Large intestine (tissue), 3 donors: ENCODE measurements at regions not wholly inside any gene's neighbourhood (a gene's known extent, or its start where the extent isn't known, plus 50 kb on each side); places are given as distances from the start of the nearest gene placed in this dataset.
"Not testable (repeated sequence)": the region's sequence is repeated elsewhere in the genome, so short reads cannot be mapped to it uniquely, and the experiment has no call there.

Experiments
- DNase-seq, 2 donors: peaks; one replicate each; pipeline versions ENCODE4 v3.0.0 to v3.0.0-alpha.2; 2013
- H3K27ac ChIP-seq: one replicate; pipeline ENCODE4 v1.5.1; 2013; ENCODE audit warnings: low read length
- H3K27me3 ChIP-seq: 2 replicates; pipeline ENCODE4 v1.6.1; 2013; ENCODE audit warnings: low read length; ENCODE audit not compliant: control insufficient read depth, insufficient read depth
- H3K36me3 ChIP-seq: 2 replicates; pipeline ENCODE4 v1.6.1; 2013; ENCODE audit warnings: low read length; ENCODE audit not compliant: control insufficient read depth, insufficient read depth
- H3K4me1 ChIP-seq: one replicate; pipeline ENCODE4 v1.6.1; 2013; ENCODE audit warnings: low read length; ENCODE audit not compliant: control insufficient read depth, insufficient read depth
- H3K4me3 ChIP-seq: one replicate; pipeline ENCODE4 v1.5.1; 2013; ENCODE audit warnings: low read length
- H3K9me3 ChIP-seq: one replicate; pipeline ENCODE4 v1.6.1; 2013; ENCODE audit warnings: mild to moderate bottlenecking, low read depth, low read length, moderate library complexity; ENCODE audit not compliant: control insufficient read depth
- WGBS: methylation state at CpG from one replicate; pipeline ENCODE4 v1.1.5; 2013; ENCODE audit warnings: low lambda C conversion rate; ENCODE audit not compliant: insufficient coverage; 5-methylcytosine and 5-hydroxymethylcytosine counted together

GRCh38 chr5:103741984-103742383, 179.4 kb upstream of the NUDT12 start:
- no peak for DNase-seq
- H3K4me1 ChIP-seq, result no peaks in the 10 kb centered on the region
- no peak overlapping the region for H3K27ac ChIP-seq
- H3K36me3 ChIP-seq, result no peaks in the 10 kb centered on the region
- H3K27me3 ChIP-seq, result no peaks in the 10 kb centered on the region
- no CpG with 5 or more reads among the region's 1 CpG for WGBS
- H3K9me3 ChIP-seq, result no peaks in the 10 kb centered on the region
- no peak overlapping the region for H3K4me3 ChIP-seq

DNA sequence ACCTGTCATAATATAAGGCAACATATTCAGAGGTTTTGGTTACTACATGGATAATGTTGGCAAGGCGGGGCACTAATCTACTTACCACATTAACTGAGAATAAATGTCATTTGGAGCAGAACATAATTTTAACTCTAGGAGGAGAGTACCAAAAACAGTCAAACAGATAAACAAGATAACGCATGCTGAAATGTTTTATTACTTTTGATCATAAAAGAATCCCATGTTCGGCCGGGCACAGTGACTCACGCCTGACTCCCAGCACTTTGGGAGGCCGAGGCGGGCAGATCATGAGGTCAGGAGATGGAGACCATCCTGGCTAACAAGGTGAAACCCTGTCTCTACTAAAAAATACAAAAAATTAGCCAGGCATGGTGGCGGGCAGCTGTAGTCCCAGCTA, 173.8 kb upstream of the NUDT12 start:
- not testable (repeated sequence) for H3K27ac ChIP-seq, H3K9me3 ChIP-seq, H3K27me3 ChIP-seq, H3K4me1 ChIP-seq, H3K36me3 ChIP-seq, DNase-seq, H3K4me3 ChIP-seq
- WGBS, result 100% methylated on average over 1 of the region's 8 CpGs

DNA sequence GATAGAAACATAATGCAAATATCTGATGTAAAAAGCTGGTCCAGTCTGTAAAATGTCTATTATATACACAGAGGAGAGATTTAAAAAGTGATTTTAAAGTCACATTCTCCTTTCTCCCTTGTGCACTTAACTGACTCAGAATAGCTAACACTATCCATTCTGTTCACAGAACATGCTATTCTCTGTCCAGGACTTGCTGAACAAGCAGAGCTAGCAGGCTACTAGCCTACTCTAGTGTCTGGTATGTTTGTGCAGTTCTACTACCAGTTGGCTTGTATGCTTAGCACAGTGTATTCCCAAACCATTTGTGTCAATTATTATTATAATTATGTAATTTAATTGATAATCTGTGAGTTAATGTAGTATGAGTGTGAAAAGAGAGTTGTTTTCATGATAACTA, 161.7 kb upstream of the NUDT12 start:
- no peak overlapping the region for H3K4me3 ChIP-seq
- DNase-seq, result no peak

GRCh38 chr5:103721183-103721582, 158.6 kb upstream of the NUDT12 start:
- H3K27ac ChIP-seq, result no peak overlapping the region
- H3K4me3 ChIP-seq, result no peak overlapping the region
- H3K9me3 ChIP-seq, result peaks cover 7% of the 10 kb centered on the region
- DNase-seq, result no peak
- H3K36me3 ChIP-seq, result no peaks in the 10 kb centered on the region
- no peaks in the 10 kb centered on the region for H3K4me1 ChIP-seq
- no CpG with 5 or more reads among the region's 3 CpGs for WGBS
- H3K27me3 ChIP-seq, result no peaks in the 10 kb centered on the region

More for the DNA sequence above, 161.7 kb upstream of the NUDT12 start:
- H3K27ac ChIP-seq, result no peak overlapping the region
- H3K36me3 ChIP-seq, result no peaks in the 10 kb centered on the region
- no peaks in the 10 kb centered on the region for H3K27me3 ChIP-seq
- peaks cover 7% of the 10 kb centered on the region for H3K9me3 ChIP-seq
- H3K4me1 ChIP-seq, result no peaks in the 10 kb centered on the region

DNA sequence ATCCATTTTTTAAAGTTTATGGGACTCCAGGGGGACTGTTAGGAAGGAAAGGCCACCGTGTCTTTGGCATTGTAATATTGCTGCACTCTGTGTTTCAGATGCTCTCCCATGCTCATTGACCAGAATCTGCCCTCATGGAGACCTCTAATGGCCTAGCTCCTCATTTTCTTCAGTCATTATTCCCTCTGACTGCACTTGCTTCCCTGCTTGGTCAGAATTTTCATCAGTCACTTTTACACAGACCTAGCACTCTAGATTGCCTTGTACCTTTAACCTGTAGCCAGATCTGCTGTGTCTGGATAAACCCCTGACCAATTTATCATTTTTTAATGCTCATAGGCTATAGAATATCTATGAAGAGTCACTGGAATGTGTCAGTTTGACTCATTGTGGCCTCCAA, 155.5 kb upstream of the NUDT12 start:
- Histone ChIP-seq H3K36me3 (no peaks in the 10 kb centered on the region), H3K9me3 (peaks cover 7% of the 10 kb centered on the region), H3K4me3 (no peak overlapping the region), H3K4me1 (no peaks in the 10 kb centered on the region), H3K27ac (no peak overlapping the region), H3K27me3 (no peaks in the 10 kb centered on the region)
- no CpG with 5 or more reads among the region's 1 CpG for WGBS
- DNase-seq, result no peak

DNA sequence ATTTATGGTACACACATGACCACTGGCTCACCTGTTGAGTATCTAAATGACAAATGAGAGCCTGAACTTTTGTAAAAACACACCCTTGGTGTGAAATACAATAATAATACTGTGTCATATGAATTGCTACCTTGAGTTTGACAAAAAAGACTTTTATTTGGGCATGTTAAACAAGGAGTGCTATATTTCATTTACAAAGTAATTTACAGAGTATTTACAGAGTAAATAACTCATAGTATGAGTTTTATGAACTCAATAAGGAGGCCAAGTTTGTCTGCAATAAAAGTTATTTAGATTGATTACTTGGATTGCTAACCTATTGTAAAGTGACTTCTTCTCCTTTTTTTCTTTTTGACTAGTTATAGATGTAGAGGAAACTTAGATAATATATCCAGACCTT, 146.0 kb upstream of the NUDT12 start:
- no peaks in the 10 kb centered on the region for H3K36me3 ChIP-seq
- no peaks in the 10 kb centered on the region for H3K9me3 ChIP-seq
- no peak for DNase-seq
- no peaks in the 10 kb centered on the region for H3K4me1 ChIP-seq
- no peak overlapping the region for H3K4me3 ChIP-seq
- H3K27me3 ChIP-seq, result no peaks in the 10 kb centered on the region
- H3K27ac ChIP-seq, result no peak overlapping the region

GRCh38 chr5:103706939-103707682, 144.5 kb upstream of the NUDT12 start:
- no peaks in the 10 kb centered on the region for H3K9me3 ChIP-seq
- no peak overlapping the region for H3K4me3 ChIP-seq
- no peak for DNase-seq
- H3K27me3 ChIP-seq, result no peaks in the 10 kb centered on the region
- H3K27ac ChIP-seq, result no peak overlapping the region
- WGBS, result no CpG with 5 or more reads among the region's 4 CpGs
- no peaks in the 10 kb centered on the region for H3K4me1 ChIP-seq
- H3K36me3 ChIP-seq, result no peaks in the 10 kb centered on the region

- Histone ChIP-seq H3K4me1 (no peaks in the 10 kb centered on the region), H3K27ac (no peak overlapping the region), H3K9me3 (no peaks in the 10 kb centered on the region), H3K27me3 (no peaks in the 10 kb centered on the region), H3K36me3 (no peaks in the 10 kb centered on the region), H3K4me3 (no peak overlapping the region)
- WGBS, result no CpG with 5 or more reads among the region's 3 CpGs
- DNase-seq, result no peak
These were observed 141.0 kb upstream of the NUDT12 start for GRCh38 chr5:103703617-103704016.

DNA sequence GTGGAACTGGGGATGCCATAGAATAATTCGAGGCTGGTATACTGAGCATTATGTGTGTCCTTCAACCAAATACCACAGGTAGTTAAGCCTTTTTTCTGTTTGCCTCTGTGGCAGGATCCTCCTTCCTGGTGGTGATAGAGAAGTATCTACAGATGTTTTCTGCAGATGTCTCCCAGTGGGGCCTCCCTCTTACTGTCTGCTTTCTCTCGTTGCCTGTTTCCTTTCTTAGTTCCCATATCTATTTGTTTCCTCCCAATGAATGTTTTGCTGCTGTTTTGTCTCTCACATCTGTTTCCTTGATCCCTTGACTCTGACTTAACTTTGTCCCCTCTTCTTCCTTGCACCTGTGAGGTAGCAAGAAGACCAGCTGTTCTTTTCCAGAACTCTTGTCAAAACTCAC, 130.9 kb upstream of the NUDT12 start:
- Histone ChIP-seq H3K9me3 (no peaks in the 10 kb centered on the region), H3K4me1 (no peaks in the 10 kb centered on the region), H3K27ac (no peak overlapping the region), H3K36me3 (no peaks in the 10 kb centered on the region), H3K4me3 (no peak overlapping the region), H3K27me3 (no peaks in the 10 kb centered on the region)
- WGBS, result 73% methylated on average over 1 of the region's 2 CpGs
- DNase-seq, result no peak

GRCh38 chr5:103690676-103691075, 128.1 kb upstream of the NUDT12 start:
- H3K9me3 ChIP-seq, result no peaks in the 10 kb centered on the region
- no peak overlapping the region for H3K27ac ChIP-seq
- H3K36me3 ChIP-seq, result no peaks in the 10 kb centered on the region
- H3K4me1 ChIP-seq, result no peaks in the 10 kb centered on the region
- DNase-seq, result no peak
- no peak overlapping the region for H3K4me3 ChIP-seq
- H3K27me3 ChIP-seq, result no peaks in the 10 kb centered on the region
- WGBS, result no CpG with 5 or more reads among the region's 1 CpG

DNA sequence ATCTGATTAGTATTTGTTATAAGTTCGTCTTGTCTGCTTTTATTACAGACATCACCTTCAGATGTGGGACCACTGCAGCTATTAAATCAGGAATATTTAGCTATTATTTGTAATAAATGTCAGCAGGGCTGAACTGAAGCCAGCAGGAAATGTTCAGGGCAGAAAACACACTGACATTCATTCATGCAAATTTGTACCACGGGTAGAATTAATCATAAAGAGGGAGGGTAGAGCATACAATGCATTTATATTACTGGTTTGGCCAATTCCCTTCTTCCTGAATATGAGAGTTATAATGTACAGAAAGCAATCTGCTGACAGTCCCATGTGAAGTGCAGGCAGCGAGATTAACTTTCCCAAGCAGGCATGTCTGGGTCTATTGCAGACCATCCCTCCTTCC, 117.3 kb upstream of the NUDT12 start:
- Histone ChIP-seq H3K9me3 (no peaks in the 10 kb centered on the region), H3K27ac (no peak overlapping the region), H3K4me3 (no peak overlapping the region), H3K4me1 (no peaks in the 10 kb centered on the region), H3K27me3 (no peaks in the 10 kb centered on the region), H3K36me3 (no peaks in the 10 kb centered on the region)
- DNase-seq, result no peak
- WGBS, result no CpG with 5 or more reads among the region's 3 CpGs
